Neuronal stem cell (in vitro differentiated cells): ENCODE measurements at regions not wholly inside any gene's neighbourhood (a gene's known extent, or its start where the extent isn't known, plus 50 kb on each side); places are given as distances from the start of the nearest gene placed in this dataset.

Source experiments
- DNase-seq: peaks from one replicate; pipeline ENCODE4 v3.0.0-alpha.2; 2013; ENCODE audit warnings: low spot score
- H2AFZ ChIP-seq: one replicate; pipeline ENCODE4 v1.6.1; 2013; ENCODE audit warnings: mild to moderate bottlenecking, low read length, inconsistent platforms
- H2AK5ac ChIP-seq: 2 replicates; pipeline ENCODE4 v1.6.1; 2013; ENCODE audit warnings: low read depth, mild to moderate bottlenecking, inconsistent platforms, low read length, moderate library complexity, mixed read lengths
- H2BK120ac ChIP-seq: 2 replicates; pipeline ENCODE4 v1.6.1; 2013; ENCODE audit warnings: low read depth, mild to moderate bottlenecking, inconsistent platforms, low read length, moderate library complexity, mixed read lengths
- H2BK12ac ChIP-seq: one replicate; pipeline ENCODE4 v1.6.1; 2013; ENCODE audit warnings: low read length, inconsistent platforms
- H2BK15ac ChIP-seq: 2 replicates; pipeline ENCODE4 v1.6.1; 2013; ENCODE audit warnings: mild to moderate bottlenecking, low read length, inconsistent platforms, mixed read lengths
- H2BK5ac ChIP-seq: one replicate; pipeline ENCODE4 v1.6.1; 2013; ENCODE audit warnings: inconsistent platforms, mild to moderate bottlenecking, low read length, moderate library complexity
- H3K14ac ChIP-seq: one replicate; pipeline ENCODE4 v1.6.1; 2013; ENCODE audit warnings: low read length, inconsistent platforms
- H3K18ac ChIP-seq: 2 replicates; pipeline ENCODE4 v1.6.1; 2013; ENCODE audit warnings: low read length, inconsistent platforms
- H3K23ac ChIP-seq: 2 replicates; pipeline ENCODE4 v1.6.1; 2013; ENCODE audit warnings: low read depth, mild to moderate bottlenecking, mixed read lengths, low read length, inconsistent platforms; ENCODE audit not compliant: poor library complexity
- H3K27ac ChIP-seq: replicated peaks from 3 replicates; pipeline ENCODE4 v1.5.1; 2013; ENCODE audit warnings: low read length, inconsistent platforms
- H3K27me3 ChIP-seq, 3 experiments: 2 replicates each; pipeline ENCODE4 v1.6.1; 2013; ENCODE audit warnings: low read length in 3 of 3, mild to moderate bottlenecking in 2 of 3, inconsistent platforms in 1 of 3, low read depth in 1 of 3, mixed read lengths in 1 of 3, moderate library complexity in 1 of 3; ENCODE audit not compliant: control insufficient read depth in 3 of 3, insufficient read depth in 3 of 3
- H3K36me3 ChIP-seq, 2 donors: replicated peaks in 1 of 2; 2 replicates each; pipeline ENCODE4 v1.6.1; 2013; ENCODE audit warnings: low read length in 2 of 2; ENCODE audit not compliant: control insufficient read depth in 2 of 2, insufficient read depth in 2 of 2
- H3K4ac ChIP-seq: 2 replicates; pipeline ENCODE4 v1.6.1; 2013; ENCODE audit warnings: inconsistent platforms, mild to moderate bottlenecking, low read length, moderate library complexity
- H3K4me1 ChIP-seq, 2 donors: 1 replicate in 1 of 2; 2 replicates in 1 of 2; pipeline ENCODE4 v1.6.1; 2013; ENCODE audit warnings: low read length in 2 of 2, low read depth in 1 of 2; ENCODE audit not compliant: control insufficient read depth in 2 of 2, insufficient read depth in 1 of 2
- H3K4me2 ChIP-seq: one replicate; pipeline ENCODE4 v1.6.1; 2013; ENCODE audit warnings: mild to moderate bottlenecking, low read length, inconsistent platforms; ENCODE audit not compliant: insufficient read depth, poor library complexity, severe bottlenecking
- H3K4me3 ChIP-seq, 2 donors: 2 replicates each; pipeline ENCODE4 v1.5.1; 2013; ENCODE audit warnings: low read length in 2 of 2, mild to moderate bottlenecking in 2 of 2, inconsistent platforms in 1 of 2, moderate library complexity in 1 of 2
- H3K79me1 ChIP-seq: one replicate; pipeline ENCODE4 v1.6.1; 2013; ENCODE audit warnings: low read depth, mild to moderate bottlenecking, inconsistent platforms, low read length, moderate library complexity
- H3K9ac ChIP-seq: one replicate; pipeline ENCODE4 v1.6.1; 2013; ENCODE audit warnings: mild to moderate bottlenecking, low read depth, low read length, inconsistent platforms; ENCODE audit not compliant: poor library complexity
- H3K9me3 ChIP-seq, 2 donors: replicated peaks in 1 of 2; 2 replicates each; pipeline versions ENCODE3 to v1.6.1; 2013; ENCODE audit warnings: low read length in 2 of 2, mild to moderate bottlenecking in 2 of 2, inconsistent platforms in 1 of 2, low read depth in 1 of 2, mixed read lengths in 1 of 2, moderate library complexity in 1 of 2; ENCODE audit not compliant: control insufficient read depth in 2 of 2, insufficient read depth in 1 of 2
- H4K8ac ChIP-seq: one replicate; pipeline ENCODE4 v1.6.1; 2013; ENCODE audit warnings: low read depth, mild to moderate bottlenecking, inconsistent platforms, low read length, moderate library complexity
- H4K91ac ChIP-seq: one replicate; pipeline ENCODE4 v1.6.1; 2013; ENCODE audit warnings: low read length, low read depth, mild to moderate bottlenecking, inconsistent platforms; ENCODE audit not compliant: poor library complexity
- WGBS, 2 donors: extraction: QIAGEN DNeasy Blood & Tissue Kit; methylation state at CpG; one replicate each; pipeline ENCODE4 v1.1.7; 2013; ENCODE audit warnings: missing lambda C conversion rate in 2 of 2, mixed read lengths in 1 of 2; ENCODE audit not compliant: insufficient read length in 2 of 2, insufficient replicate concordance in 1 of 2; ENCODE audit errors: extremely low coverage in 2 of 2; 5-methylcytosine and 5-hydroxymethylcytosine counted together

DNA sequence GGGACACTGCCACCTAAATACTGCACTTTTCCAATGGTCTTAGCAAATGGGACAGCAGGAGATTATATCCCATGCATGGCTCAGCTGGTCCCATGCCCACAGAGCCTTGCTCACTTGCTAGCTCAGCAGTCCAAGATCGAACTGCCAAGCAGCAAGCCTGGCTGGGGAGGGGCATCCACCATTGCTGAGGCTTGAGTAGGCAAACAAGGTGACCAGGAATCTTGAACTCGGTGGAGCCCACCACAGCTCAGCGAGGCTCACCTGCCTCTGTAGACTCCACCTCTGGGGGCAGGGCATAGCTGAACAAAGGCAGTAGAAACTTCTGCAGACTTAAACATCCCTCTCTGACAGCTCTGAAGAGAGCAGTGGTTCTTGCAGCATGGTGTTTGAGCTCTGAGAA is 370.8 kb upstream of the MGAT4C start:
- Histone ChIP-seq H2AFZ (no peak overlapping the region), H3K18ac (no peak overlapping the region), H2AK5ac (no peak overlapping the region), H3K79me1 (no peaks in the 10 kb centered on the region), H3K27me3 (no peaks in the 10 kb centered on the region), H3K9me3 (peaks cover 0 to 4% of the 10 kb centered on the region in 2 donors), H3K4ac (no peak overlapping the region), H3K4me1 (no peaks in the 10 kb centered on the region), H3K27ac (no peak overlapping the region), H2BK12ac (no peak overlapping the region), H2BK15ac (no peak overlapping the region), H3K36me3 (no peaks in the 10 kb centered on the region), H3K9ac (no peak overlapping the region), H3K4me2 (no peak overlapping the region), H2BK5ac (no peak overlapping the region), H3K14ac (no peak overlapping the region), H2BK120ac (no peak overlapping the region), H4K8ac (no peak overlapping the region), H4K91ac (no peak overlapping the region), H3K23ac (no peak overlapping the region), H3K4me3 (no peak overlapping the region)
- WGBS, 2 donors: no CpG with 5 or more reads among the region's 3 CpGs
- no peak for DNase-seq

DNA sequence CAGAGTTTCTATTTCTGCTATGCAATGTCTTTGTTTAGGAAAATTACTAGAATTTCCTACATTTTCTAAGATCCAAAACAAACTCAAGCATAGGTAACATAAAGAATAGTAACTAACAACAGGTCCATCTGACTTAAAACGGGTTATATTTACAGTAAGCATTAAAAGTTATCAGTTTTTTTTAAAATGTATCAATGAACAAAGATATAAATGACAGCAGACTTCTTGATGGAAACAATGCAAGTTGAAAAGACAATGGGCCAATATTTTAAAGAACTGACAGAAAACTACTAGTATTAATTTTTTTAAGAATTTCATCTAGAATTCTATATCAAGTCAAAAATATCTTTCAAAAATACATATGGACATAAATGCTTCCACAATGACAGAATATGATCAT is 367.1 kb upstream of the MGAT4C start:
- Histone ChIP-seq H3K36me3 (no peaks in the 10 kb centered on the region), H3K9me3 (peaks cover 0 to 4% of the 10 kb centered on the region in 2 donors), H2AFZ (no peak overlapping the region), H2BK12ac (no peak overlapping the region), H3K79me1 (no peaks in the 10 kb centered on the region), H3K4me1 (no peaks in the 10 kb centered on the region), H3K4ac (no peak overlapping the region), H2AK5ac (no peak overlapping the region), H3K14ac (no peak overlapping the region), H3K18ac (no peak overlapping the region), H4K91ac (no peak overlapping the region), H3K4me3 (no peak overlapping the region), H4K8ac (no peak overlapping the region), H3K27me3 (no peaks in the 10 kb centered on the region), H2BK15ac (no peak overlapping the region), H2BK5ac (no peak overlapping the region), H3K27ac (no peak overlapping the region), H3K4me2 (no peak overlapping the region), H3K23ac (no peak overlapping the region), H3K9ac (no peak overlapping the region), H2BK120ac (no peak overlapping the region)
- WGBS, 2 donors: no CpG with 5 or more reads among the region's 1 CpG
- DNase-seq: no peak

- Histone ChIP-seq H3K4me2 (no peak overlapping the region), H3K27me3 (no peaks in the 10 kb centered on the region), H3K9ac (no peak overlapping the region), H2BK15ac (no peak overlapping the region), H2BK12ac (no peak overlapping the region), H3K9me3 (peaks cover 0 to 3% of the 10 kb centered on the region in 2 donors), H3K18ac (no peak overlapping the region), H3K27ac (no peak overlapping the region), H3K4me3 (no peak overlapping the region), H2AK5ac (no peak overlapping the region), H3K4me1 (no peaks in the 10 kb centered on the region), H3K23ac (no peak overlapping the region), H4K91ac (no peak overlapping the region), H3K4ac (no peak overlapping the region), H4K8ac (no peak overlapping the region), H2BK120ac (no peak overlapping the region), H2BK5ac (no peak overlapping the region), H3K14ac (no peak overlapping the region), H3K36me3 (no peaks in the 10 kb centered on the region), H2AFZ (no peak overlapping the region), H3K79me1 (no peaks in the 10 kb centered on the region)
- WGBS, 2 donors: 100% methylated on average over 1 of the region's 2 CpGs; no CpG with 5 or more reads in 1 of the 2 donors
- no peak for DNase-seq
Observed at GRCh38 chr12:86621957-86622356, 365.8 kb upstream of the MGAT4C start.

- Histone ChIP-seq H3K27me3 (no peaks in the 10 kb centered on the region), H3K79me1 (no peaks in the 10 kb centered on the region), H3K4me3 (no peak overlapping the region), H3K4ac (no peak overlapping the region), H2BK5ac (no peak overlapping the region), H3K23ac (no peak overlapping the region), H3K4me2 (no peak overlapping the region), H3K36me3 (no peaks in the 10 kb centered on the region), H2BK12ac (no peak overlapping the region), H3K14ac (no peak overlapping the region), H2BK120ac (no peak overlapping the region), H3K27ac (no peak overlapping the region), H4K8ac (no peak overlapping the region), H2BK15ac (no peak overlapping the region), H3K18ac (no peak overlapping the region), H3K9ac (no peak overlapping the region), H4K91ac (no peak overlapping the region), H2AK5ac (no peak overlapping the region), H2AFZ (no peak overlapping the region), H3K9me3 (no peaks in the 10 kb centered on the region), H3K4me1 (no peaks in the 10 kb centered on the region)
- no CpG with 5 or more reads among the region's 1 CpG for WGBS, 2 donors
- no peak for DNase-seq
Observed at GRCh38 chr12:86613311-86613710, 357.1 kb upstream of the MGAT4C start.
